Endothelial cell of umbilical vein (primary cell): ENCODE measurements at regions not wholly inside any gene's neighbourhood (a gene's known extent, or its start where the extent isn't known, plus 50 kb on each side); places are given as distances from the start of the nearest gene placed in this dataset.

Experiments used
- BruUV-seq: library from RNA; stranded (reverse); fragments of 400-500 nt; replicated peaks from 2 replicates; lab custom pipeline; 2021; lab: Mats Ljungman, UMichigan
- CTCF ChIA-PET: fragments of 300-600, 350-600 bp; sonication (Branson Sonifier 250); formaldehyde crosslinking; loops from one replicate; lab custom pipeline; 2021; ENCODE audit warnings: antibody characterized with exemption, inconsistent platforms; lab: Charles Lee
- POLR2A ChIA-PET: fragments of 300-600, 350-600 bp; sonication (Branson Sonifier 250); formaldehyde crosslinking; loops from one replicate; lab custom pipeline; 2021; ENCODE audit warnings: antibody characterized with exemption, inconsistent platforms; lab: Charles Lee
- DNase-seq: peaks from one replicate; pipeline ENCODE4 v3.0.0-alpha.2; 2011; ENCODE audit warnings: low read depth, low spot score
- FAIRE-seq: peaks from 2 replicates; lab custom pipeline; 2011; peaks lifted over from hg19 to GRCh38; lab: Jason Lieb, UNC
- H2AFZ ChIP-seq: 2 replicates; pipeline ENCODE4 v1.6.0; 2012; ENCODE audit warnings: low read depth, low read length, control low read depth, inconsistent platforms
- H3K27ac ChIP-seq: 2 replicates; pipeline ENCODE4 v1.5.1; 2011; ENCODE audit warnings: low read depth, mild to moderate bottlenecking, control low read depth, low read length, moderate library complexity; ENCODE audit not compliant: insufficient read depth
- H3K27me3 ChIP-seq, 2 experiments: 2 replicates each; pipeline versions ENCODE4 v1.6.0 to v1.6.1; 2011; ENCODE audit warnings: low read length in 2 of 2, mixed read lengths in 1 of 2; ENCODE audit not compliant: control insufficient read depth in 2 of 2, insufficient read depth in 2 of 2
- H3K36me3 ChIP-seq, 2 experiments: 2 replicates in 1 of 2; 3 replicates in 1 of 2; pipeline ENCODE4 v1.5.1; 2011; ENCODE audit warnings: low read length in 2 of 2, mild to moderate bottlenecking in 1 of 2, moderate library complexity in 1 of 2; ENCODE audit not compliant: control insufficient read depth in 2 of 2, insufficient read depth in 2 of 2; ENCODE audit errors: extremely low read depth in 1 of 2
- H3K4me1 ChIP-seq: 3 replicates; pipeline ENCODE4 v1.5.1; 2011; ENCODE audit warnings: mild to moderate bottlenecking, low read length; ENCODE audit not compliant: control insufficient read depth, insufficient read depth; ENCODE audit errors: extremely low read depth
- H3K4me2 ChIP-seq: 2 replicates; pipeline ENCODE4 v1.6.1; 2011; ENCODE audit warnings: low read length, control low read depth, mixed read lengths; ENCODE audit not compliant: insufficient read depth
- H3K4me3 ChIP-seq, 3 experiments: fragments of 200-600 bp in 1 of 3; sonication (generic), shearing (Covaris generic) in 1 of 3; replicated peaks in 1 of 3; 2 replicates each; pipeline ENCODE4 v1.5.1; 2011 to 2016; ENCODE audit warnings: control low read depth in 3 of 3, low read length in 3 of 3, mild to moderate bottlenecking in 2 of 3, inconsistent platforms in 1 of 3, low read depth in 1 of 3, moderate library complexity in 1 of 3; ENCODE audit not compliant: insufficient read depth in 1 of 3
- H3K79me2 ChIP-seq: 2 replicates; pipeline ENCODE4 v1.6.0; 2012; ENCODE audit warnings: low read length, inconsistent platforms; ENCODE audit not compliant: control insufficient read depth, insufficient read depth
- H3K9ac ChIP-seq: replicated peaks from 2 replicates; pipeline ENCODE3; 2011; ENCODE audit warnings: low read length, control low read depth; ENCODE audit not compliant: insufficient read depth; ENCODE audit errors: extremely low read depth
- H3K9me1 ChIP-seq: replicated peaks from 3 replicates; pipeline ENCODE4 v1.6.0; 2011; ENCODE audit warnings: mild to moderate bottlenecking, low read length; ENCODE audit not compliant: control insufficient read depth, insufficient read depth; ENCODE audit errors: extremely low read depth
- H3K9me3 ChIP-seq: replicated peaks from 2 replicates; pipeline ENCODE4 v1.5.1; 2012; ENCODE audit warnings: low read length, inconsistent platforms; ENCODE audit not compliant: control insufficient read depth, insufficient read depth
- H4K20me1 ChIP-seq: replicated peaks from 2 replicates; pipeline ENCODE3; 2011; ENCODE audit warnings: mild to moderate bottlenecking, low read length; ENCODE audit not compliant: control insufficient read depth, insufficient read depth; ENCODE audit errors: extremely low read depth
- CTCF ChIP-seq, 2 donors: IDR thresholded peaks; 1 replicate in 1 of 2; 2 replicates in 1 of 2; pipeline ENCODE4 v1.5.1; 2011; ENCODE audit warnings: low read length in 2 of 2, mild to moderate bottlenecking in 2 of 2, moderate library complexity in 2 of 2, control low read depth in 1 of 2, inconsistent platforms in 1 of 2, low read depth in 1 of 2; ENCODE audit not compliant: insufficient read depth in 1 of 2; ENCODE audit errors: extremely low read depth in 1 of 2
- EZH2 ChIP-seq: IDR thresholded peaks from 2 replicates; pipeline ENCODE4 v1.6.1; 2012; ENCODE audit warnings: borderline replicate concordance, low read depth, mild to moderate bottlenecking, moderate library complexity, low read length, inconsistent platforms; ENCODE audit not compliant: severe bottlenecking
- FOS ChIP-seq: IDR thresholded peaks from 2 replicates; pipeline ENCODE4 v1.6.1; 2011; ENCODE audit warnings: mild to moderate bottlenecking, low read length, moderate library complexity, borderline replicate concordance; ENCODE audit not compliant: insufficient read depth
- GATA2 ChIP-seq: IDR thresholded peaks from 2 replicates; pipeline ENCODE4 v1.7.0; 2011; ENCODE audit warnings: low read depth, mild to moderate bottlenecking, moderate library complexity, mixed read lengths, low read length; ENCODE audit not compliant: insufficient read length, insufficient read depth
- JUN ChIP-seq: IDR thresholded peaks from 2 replicates; pipeline ENCODE4 v1.6.1; 2011; ENCODE audit warnings: borderline replicate concordance, low read depth; ENCODE audit not compliant: insufficient read length, insufficient read depth
- MAX ChIP-seq: IDR thresholded peaks from 2 replicates; pipeline ENCODE4 v1.6.1; 2011; ENCODE audit not compliant: insufficient read depth, insufficient read length
- MYC ChIP-seq: IDR thresholded peaks from one replicate; pipeline ENCODE4 v1.6.1; 2011; ENCODE audit warnings: mild to moderate bottlenecking, low read depth, low read length
- POLR2A ChIP-seq: IDR thresholded peaks from 2 replicates; pipeline ENCODE4 v1.6.1; 2012; ENCODE audit warnings: low read depth, mild to moderate bottlenecking, control low read depth, low read length
- POLR2AphosphoS5 ChIP-seq: IDR thresholded peaks from 2 replicates; pipeline ENCODE4 v1.6.1; 2012; ENCODE audit warnings: low read depth, mild to moderate bottlenecking, control low read depth, low read length, moderate library complexity; ENCODE audit not compliant: insufficient read depth
- dilution Hi-C: fragments of 300-500 bp; cut with MboI; formaldehyde crosslinking; loops from one replicate; pipeline ENCODE4 v1.15.0; 2019; ENCODE audit warnings: low sequenced_read_pairs; ENCODE audit not compliant: extremely low pct_ligation_motif_present
- intact Hi-C: fragments of 100-400 bp; cut with micrococcal nuclease; formaldehyde crosslinking; loops from one replicate; pipeline ENCODE4 v1.10.0; 2022

GRCh38 chr4:169909479-169909878, 116.7 kb downstream of the MFAP3L start:
- TF ChIP-seq MYC (no peak), GATA2 (no peak), JUN (no peak), POLR2AphosphoS5 (no peak), FOS (no peak), EZH2 (no peak), MAX (no peak), POLR2A (no peak), CTCF (IDR thresholded peaks at IDR 0.05; ENCODE audit: extremely low read depth in 1 of 2, insufficient read depth in 1 of 2, low read depth in 1 of 2, low read length in 2 of 2) (no peak)
- ChIA-PET CTCF (no interaction called here), POLR2A (no interaction called here)
- H3K9ac ChIP-seq, result no peak overlapping the region
- H3K4me3 ChIP-seq, result no peak overlapping the region
- DNase-seq (no peak), FAIRE-seq (no peak)
- intact Hi-C loops, result no loop called here
- no peaks in the 10 kb centered on the region for H3K27me3 ChIP-seq
- no peaks in the 10 kb centered on the region for H3K9me1 ChIP-seq
- H3K79me2 ChIP-seq, result no peaks in the 10 kb centered on the region
- H3K9me3 ChIP-seq, result no peaks in the 10 kb centered on the region
- dilution Hi-C loops, result no loop called here
- H3K36me3 ChIP-seq, result no peaks in the 10 kb centered on the region
- no peaks in the 10 kb centered on the region for H4K20me1 ChIP-seq
- H3K4me2 ChIP-seq, result no peak overlapping the region
- no peaks in the 10 kb centered on the region for H3K4me1 ChIP-seq
- H2AFZ ChIP-seq, result no peak overlapping the region
- BruUV-seq, result no TSS peak
- no peak overlapping the region for H3K27ac ChIP-seq
